ENCODE measurements at regions not wholly inside any gene's neighbourhood (a gene's known extent, or its start where the extent isn't known, plus 50 kb on each side); places are given as distances from the start of the nearest gene placed in this dataset.
"Not testable (repeated sequence)": the region's sequence is repeated elsewhere in the genome, so short reads cannot be mapped to it uniquely, and the experiment has no call there.

GRCh38 chr2:207321514-207321913, 155.8 kb upstream of the KLF7 start:
- DNase-seq (ENCODE audit: low read depth in 2 of 3, low spot score in 1 of 3) = no peak

GRCh38 chr2:207324001-207324400, 158.3 kb upstream of the KLF7 start:
- DNase-seq (ENCODE audit: low read depth in 2 of 3, low spot score in 1 of 3) = no peak

- DNase-seq (ENCODE audit: low read depth in 2 of 3, low spot score in 1 of 3) = no peak
Measured at GRCh38 chr2:207327513-207327912, 161.8 kb upstream of the KLF7 start.

DNA sequence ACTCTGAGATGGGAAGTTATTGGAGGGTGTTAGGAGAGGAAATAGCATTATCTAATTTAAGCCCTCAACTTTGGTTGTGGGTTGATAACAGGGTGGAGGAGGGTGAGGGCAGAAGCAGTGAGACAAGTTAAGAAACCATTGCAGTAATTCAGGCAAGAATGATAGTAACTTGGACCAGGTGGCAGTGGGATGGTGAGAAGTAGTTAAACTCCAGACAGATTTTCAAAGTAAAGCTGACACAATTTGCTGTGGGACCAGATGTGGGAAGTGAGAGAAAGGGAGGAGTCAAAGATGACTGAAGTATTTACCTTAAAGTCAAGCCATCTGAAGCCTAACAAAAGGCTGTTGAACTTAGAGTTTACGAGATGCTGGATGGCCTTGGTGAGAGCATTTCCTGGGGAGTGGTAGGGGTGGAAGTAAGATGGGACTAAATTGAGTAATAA, 163.2 kb upstream of the KLF7 start:
- DNase-seq (ENCODE audit: low read depth in 2 of 3, low spot score in 1 of 3) = no peak

GRCh38 chr2:207330912-207331311, 165.2 kb upstream of the KLF7 start:
- DNase-seq (ENCODE audit: low read depth in 2 of 3, low spot score in 1 of 3) = peak; percentile 63 to 74 (median 71)

DNA sequence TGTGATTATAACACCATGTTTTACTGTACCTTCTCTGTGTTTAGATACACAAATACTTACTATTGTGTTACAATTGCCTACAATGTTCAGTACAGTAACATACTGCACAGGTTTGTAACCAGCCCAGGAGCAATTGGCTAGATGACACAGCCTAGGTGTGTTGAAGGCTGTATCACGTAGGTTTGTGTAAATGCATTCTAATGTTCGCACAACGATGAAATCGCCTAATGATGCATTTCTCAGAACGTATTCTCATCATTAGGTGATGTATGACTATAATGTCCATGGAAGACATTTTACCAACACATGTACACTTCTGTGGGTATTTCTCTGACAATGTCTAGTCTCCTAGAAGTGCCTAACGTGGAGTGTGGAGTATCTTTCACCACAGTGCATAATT, 165.9 kb upstream of the KLF7 start:
- no peak for DNase-seq (ENCODE audit: low read depth in 2 of 3, low spot score in 1 of 3)

DNA sequence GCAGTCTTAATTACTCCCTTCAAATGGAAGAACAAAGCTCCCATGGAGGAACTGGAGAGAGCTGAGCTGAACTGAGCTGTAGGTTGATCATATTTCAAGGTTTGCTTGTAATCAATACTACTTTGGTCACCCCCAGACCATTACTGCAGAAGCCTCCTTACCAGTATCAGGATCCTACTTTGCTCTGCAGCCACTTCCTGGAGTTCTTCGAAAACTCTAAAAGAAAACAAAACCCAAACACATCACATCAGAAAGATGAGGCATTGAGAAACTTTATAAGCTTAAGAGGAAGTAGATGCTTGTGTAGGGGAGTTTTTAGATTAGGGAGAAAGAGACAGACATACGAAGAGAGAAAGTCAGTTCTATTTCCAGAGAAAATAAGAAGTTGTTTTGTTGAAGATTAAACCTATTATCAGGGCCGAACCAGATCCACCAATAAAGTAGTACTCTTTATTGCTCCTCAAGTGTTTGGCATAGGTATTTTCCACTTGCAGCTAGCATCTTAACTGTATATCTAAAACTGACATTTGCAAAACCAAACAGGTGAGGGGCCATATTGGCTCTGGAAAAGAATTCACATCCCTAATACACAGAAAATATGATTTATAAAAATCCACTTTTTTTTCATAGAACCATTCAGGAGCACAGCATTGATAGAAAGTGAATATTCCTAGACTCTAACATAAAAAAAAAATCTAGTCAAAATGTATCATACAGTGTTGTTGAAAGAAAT, 166.9 kb upstream of the KLF7 start:
- no peak for DNase-seq (ENCODE audit: low read depth in 2 of 3, low spot score in 1 of 3)

- no peak for DNase-seq (ENCODE audit: low read depth in 2 of 3, low spot score in 1 of 3)
Measured at GRCh38 chr2:207333599-207334300, 168.0 kb upstream of the KLF7 start.

- no peak for DNase-seq (ENCODE audit: low read depth in 2 of 3, low spot score in 1 of 3)
Measured at GRCh38 chr2:207334301-207334623, 168.5 kb upstream of the KLF7 start.

- DNase-seq (ENCODE audit: low read depth in 2 of 3, low spot score in 1 of 3) = peak in 2 of 3 donors; percentile 18 to 51
Measured at GRCh38 chr2:207334624-207335371, 169.1 kb upstream of the KLF7 start.

DNA sequence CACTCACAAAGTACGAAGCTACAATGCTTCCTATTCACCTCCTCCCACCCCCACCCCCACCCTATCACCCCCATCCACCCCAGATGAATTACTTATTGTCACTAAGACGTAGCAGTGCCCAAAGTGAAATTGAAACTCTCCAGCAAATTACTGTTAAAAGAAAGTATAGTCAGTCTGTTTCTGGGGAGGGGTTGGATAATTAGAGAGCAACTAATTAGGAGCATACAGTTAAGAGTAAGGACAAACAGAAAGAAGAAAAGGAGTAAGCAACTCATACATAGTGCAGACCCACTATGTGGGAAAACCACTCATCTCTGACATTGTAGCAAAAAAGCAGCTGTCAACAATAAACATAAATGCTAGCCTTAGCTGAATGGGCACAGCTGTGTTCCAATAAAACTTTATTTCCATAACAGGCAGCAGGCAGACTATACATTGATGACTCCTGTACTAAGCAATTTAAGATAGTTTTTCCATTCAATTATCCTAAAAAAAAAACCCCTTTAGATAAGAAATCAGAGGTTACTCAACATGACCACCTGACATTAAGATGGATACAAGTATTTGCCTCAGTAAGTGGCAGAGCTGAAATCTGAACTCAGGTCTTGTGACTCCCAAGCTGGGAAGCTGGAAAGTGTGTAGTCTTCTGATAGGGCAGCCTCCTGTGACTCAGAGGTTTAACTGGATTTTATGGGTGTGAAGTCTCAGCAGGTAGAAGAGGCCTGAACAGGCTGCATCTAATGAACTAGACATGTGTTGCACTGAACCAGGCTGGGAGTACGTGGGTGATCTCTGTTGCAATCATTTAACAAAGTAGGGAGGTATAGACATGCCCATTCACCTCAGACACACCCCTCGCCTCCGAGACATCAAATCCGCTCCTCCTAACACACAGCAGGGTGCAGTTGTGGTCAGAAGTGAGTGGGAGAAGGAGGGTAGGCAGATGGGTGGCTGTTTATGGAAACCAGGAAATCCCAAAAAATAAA, 171.8 kb upstream of the KLF7 start:
- peak in 2 of 3 donors; percentile 17 to 18 for DNase-seq (ENCODE audit: low read depth in 2 of 3, low spot score in 1 of 3)

DNA sequence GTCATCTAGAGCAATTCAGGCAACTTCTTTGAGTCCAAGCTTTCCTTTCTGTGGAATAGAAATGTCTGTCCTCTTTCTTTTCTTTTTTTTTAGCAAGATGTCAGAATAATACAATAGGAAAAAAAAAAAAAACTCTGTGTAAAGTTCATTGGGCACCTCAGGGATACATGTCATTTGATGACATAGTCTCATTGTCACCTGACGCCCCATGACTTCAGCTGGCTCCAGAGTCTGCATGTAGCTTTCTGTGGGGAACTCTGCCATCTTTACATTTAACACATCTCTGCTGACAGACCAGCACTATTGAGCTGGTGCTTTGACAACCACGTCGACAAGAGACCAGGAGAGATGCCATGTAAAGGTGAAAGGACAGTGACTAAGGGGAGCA, 172.5 kb upstream of the KLF7 start:
- DNase-seq (ENCODE audit: low read depth in 2 of 3, low spot score in 1 of 3) = no peak

DNA sequence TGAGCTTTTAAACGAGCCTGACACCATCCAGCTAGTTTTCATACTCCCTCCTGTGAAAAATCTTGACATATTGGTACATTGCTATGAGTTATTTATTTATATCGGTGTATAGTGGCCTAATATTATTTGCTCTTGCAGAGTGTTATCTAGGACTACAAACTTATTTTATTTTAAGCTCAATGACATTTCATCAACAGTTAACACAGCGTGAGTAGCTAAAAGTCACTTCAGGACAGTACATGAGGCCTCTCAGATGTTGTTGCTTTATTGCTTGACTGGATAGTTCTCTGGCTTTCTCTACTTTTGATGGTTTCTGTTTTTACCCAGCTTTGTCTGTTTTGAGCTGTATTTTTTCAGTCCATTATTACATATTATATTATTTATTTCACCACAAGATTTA, 172.9 kb upstream of the KLF7 start:
- no peak for DNase-seq (ENCODE audit: low read depth in 2 of 3, low spot score in 1 of 3)

- no peak for DNase-seq (ENCODE audit: low read depth in 2 of 3, low spot score in 1 of 3)
Measured at GRCh38 chr2:207341112-207341750, 175.5 kb upstream of the KLF7 start.

GRCh38 chr2:207341804-207342203, 176.1 kb upstream of the KLF7 start:
- no peak for DNase-seq (ENCODE audit: low read depth in 2 of 3, low spot score in 1 of 3)

DNA sequence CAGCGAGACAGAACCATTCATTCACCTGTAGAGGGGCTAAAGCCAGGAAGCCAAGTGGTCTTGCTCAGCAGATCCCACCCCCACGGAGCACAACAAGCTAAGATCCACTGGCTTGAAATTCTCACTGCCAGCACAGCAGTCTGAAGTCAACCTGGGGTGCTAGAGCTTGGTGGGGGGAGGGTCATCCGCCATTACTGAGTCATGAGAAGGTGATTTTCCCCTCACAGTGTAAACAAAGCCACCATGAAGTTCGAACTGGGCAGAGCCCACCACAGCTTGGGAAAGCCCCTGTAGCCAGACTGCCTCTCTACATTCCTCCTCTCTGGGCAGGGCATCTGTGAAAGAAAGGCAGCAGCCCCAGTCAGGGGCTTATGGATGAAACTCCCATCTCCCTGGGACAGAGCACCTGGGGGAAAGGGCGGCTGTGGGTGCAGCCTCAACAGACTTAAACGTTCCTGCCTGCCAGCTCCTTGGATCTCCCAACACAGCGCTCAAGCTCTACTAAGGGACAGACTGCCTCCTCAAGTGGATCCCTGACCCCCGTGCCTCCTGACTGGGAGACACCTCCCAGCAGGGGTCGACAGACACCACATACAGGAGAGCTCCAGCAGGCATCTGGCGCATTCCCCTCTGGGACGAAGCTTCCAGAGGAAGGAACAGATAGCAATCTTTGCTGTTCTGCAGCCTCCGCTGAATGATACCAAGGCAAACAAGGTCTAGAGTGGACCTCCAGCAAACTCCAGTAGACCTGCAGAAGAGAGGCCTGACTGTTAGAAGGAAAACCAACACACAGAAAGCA, 179.0 kb upstream of the KLF7 start:
- DNase-seq (ENCODE audit: low read depth in 2 of 3, low spot score in 1 of 3) = not testable (repeated sequence)

GRCh38 chr2:207351171-207351570, 178.6 kb upstream of the CREB1 start:
- no peak for DNase-seq (ENCODE audit: low read depth in 2 of 3, low spot score in 1 of 3)

DNA sequence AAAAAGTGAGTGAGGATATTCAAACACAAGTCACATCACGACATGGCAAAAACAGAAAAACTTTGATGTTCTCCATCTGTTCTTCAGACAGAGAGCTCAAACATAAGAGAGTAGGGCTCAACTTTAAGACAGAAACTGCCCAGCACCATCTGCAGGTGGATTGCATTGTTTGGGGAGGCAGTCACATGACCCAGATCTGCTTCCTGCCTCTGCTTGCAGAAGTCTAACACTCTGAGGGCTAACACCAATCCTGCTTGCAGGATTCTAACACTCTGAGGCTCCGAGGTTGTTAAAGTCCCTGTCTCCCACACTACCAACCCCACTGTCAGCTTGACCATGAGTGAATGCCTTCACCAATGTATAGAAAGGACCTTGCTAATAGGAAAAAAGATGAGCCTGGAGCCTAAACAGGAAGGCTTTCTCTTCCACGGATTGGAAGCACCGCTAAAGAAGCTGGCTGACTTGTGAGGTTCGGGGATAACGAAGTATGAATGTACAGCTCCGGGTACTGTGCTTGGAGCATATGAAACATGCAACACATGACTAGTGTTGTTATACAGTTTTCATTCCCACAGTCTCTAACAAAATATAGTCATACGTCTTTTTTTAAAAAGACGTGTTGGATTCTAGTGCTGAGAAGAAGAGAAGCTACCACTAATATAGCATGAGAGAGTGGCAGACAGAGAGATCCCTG, 176.6 kb upstream of the CREB1 start:
- DNase-seq (ENCODE audit: low read depth in 2 of 3, low spot score in 1 of 3) = no peak

DNA sequence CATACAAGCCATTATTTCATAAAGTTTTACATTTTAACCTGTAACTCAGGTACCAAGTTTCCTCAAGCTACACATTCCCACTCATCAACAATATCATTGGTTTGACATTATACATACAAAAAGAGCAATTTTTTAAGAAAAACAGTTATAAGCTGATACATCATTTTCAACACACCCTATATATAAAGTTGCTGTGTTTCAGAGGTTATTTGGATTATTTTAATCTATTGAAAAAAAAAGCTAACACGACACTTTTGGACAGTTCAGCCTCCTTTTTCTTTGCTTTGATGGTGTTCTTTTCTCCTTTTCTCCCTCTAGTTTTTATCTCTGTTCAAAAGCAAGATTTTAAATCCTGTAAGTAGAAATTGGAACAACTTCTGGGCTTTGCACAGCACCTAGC, 175.9 kb upstream of the CREB1 start:
- no peak for DNase-seq (ENCODE audit: low read depth in 2 of 3, low spot score in 1 of 3)

All from stimulated activated CD4-positive, alpha-beta T cell treated with anti-CD3 and anti-CD28 coated beads, Interleukin-12 subunit alpha, Interleukin-12 subunit beta, amount 100 ng/mL, for 48 hours (primary cell).